Panc1 (cell line): ENCODE measurements at regions not wholly inside any gene's neighbourhood (a gene's known extent, or its start where the extent isn't known, plus 50 kb on each side); places are given as distances from the start of the nearest gene placed in this dataset.

Experiments
- CTCF ChIP-seq: fragments of 450-650 bp; IDR thresholded peaks from 2 replicates; pipeline ENCODE4 v1.5.1; 2017; ENCODE audit warnings: mild to moderate bottlenecking
- REST ChIP-seq, 2 experiments: IDR thresholded peaks; 2 replicates each; pipeline ENCODE4 v1.6.1; 2011 to 2012; ENCODE audit warnings: low read depth in 2 of 2, control low read depth in 1 of 2, low read length in 1 of 2, mild to moderate bottlenecking in 1 of 2, moderate library complexity in 1 of 2; ENCODE audit not compliant: insufficient read depth in 1 of 2

DNA sequence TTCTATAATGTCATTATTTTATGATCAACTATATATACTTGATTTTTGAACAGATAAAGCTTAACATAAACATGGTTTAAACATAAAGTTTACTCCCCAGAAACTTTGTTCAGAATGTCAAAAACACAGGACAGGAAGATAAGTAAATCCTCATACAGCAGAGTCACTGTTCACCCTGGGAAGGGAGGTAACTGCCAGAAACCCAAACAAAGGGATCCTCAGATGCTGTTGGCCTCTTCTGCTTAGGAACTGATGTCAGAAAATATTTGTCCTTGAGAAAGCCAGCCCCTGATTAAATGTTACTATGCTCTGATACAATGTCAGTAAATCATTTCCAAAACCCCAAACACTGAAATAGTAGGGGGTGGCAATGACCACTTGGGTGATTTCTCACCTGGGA, 185.3 kb downstream of the TJP1 start:
- TF ChIP-seq CTCF, result no peak
- TF ChIP-seq REST (IDR thresholded peaks at IDR 0.05; ENCODE audit: insufficient read depth in 1 of 2, low read depth in 2 of 2, low read length in 1 of 2), result no peak
